ENCODE measurements at regions not wholly inside any gene's neighbourhood (a gene's known extent, or its start where the extent isn't known, plus 50 kb on each side); places are given as distances from the start of the nearest gene placed in this dataset.
"Not testable (repeated sequence)": the region's sequence is repeated elsewhere in the genome, so short reads cannot be mapped to it uniquely, and the experiment has no call there.

DNA sequence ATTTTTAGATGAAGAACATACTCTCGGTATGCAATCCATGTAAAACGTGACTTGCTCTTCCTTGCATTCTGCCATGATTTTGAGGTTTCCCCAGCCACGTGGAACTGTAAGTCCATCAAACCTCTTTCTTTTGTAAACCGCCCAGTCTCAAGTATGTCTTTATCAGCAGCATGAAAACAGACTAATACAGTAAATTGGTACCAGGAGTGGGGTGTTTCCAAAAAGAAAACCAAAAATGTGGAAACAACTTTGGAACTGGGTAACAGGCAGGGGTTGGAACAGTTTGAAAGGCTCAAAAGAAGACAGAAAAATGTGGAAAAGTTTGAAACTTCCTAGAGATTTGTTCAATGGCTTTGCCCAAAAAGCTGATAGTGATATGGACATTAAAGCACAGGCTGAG, 1957.9 kb downstream of the SUCLG1 start:
- no peak for DNase-seq (ENCODE audit: low read depth)

DNA sequence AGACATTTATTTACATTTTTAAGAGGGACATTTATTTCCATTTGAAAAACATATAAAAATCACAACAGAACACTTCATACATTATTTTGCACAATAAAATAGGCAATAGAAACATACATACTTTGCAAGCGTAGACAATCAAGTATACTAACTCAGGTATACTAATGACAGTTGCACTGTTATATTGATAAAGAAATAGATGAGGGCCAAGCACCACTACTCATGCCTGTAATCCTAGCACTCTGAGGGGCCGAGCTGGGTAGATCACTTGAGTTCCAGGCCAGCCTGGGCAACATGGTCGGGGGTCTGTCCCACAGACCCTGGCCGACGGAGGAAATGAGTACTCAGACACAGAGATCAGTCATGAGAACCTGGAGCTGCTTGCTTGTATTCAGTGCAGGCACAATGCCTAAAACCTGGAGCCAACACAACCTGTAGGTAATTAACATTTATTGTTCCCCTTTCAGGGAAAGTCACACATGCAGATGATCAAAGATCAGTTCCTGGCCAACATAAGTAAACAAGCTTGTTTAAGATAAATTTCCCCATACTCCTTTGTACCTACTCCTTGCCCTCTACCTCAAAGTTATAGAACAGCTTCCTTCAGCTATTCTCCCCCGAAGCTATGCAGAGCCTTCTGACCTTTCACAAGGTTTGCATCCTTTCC, 1960.2 kb downstream of the SUCLG1 start:
- DNase-seq (ENCODE audit: low read depth): no peak

DNA sequence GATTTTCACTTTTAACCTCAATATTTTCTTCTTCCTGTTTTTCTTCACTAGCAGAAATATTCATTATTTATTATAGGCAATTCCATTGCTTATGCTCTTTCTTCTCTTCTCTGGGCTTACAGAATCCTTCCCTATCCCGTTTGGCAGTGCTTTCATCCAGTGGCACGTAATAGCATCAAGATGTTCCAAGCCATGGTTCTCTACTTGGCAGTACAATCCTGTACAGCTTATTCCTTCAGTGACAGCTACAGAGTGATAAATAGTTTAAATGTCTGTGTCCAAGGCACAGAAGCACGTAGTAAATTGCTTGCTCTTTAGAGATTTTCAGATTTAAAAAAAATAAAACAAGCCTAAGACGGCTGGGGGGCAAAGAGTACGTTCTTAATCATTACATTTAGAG, 1964.3 kb downstream of the SUCLG1 start:
- DNase-seq (ENCODE audit: low read depth): no peak

DNA sequence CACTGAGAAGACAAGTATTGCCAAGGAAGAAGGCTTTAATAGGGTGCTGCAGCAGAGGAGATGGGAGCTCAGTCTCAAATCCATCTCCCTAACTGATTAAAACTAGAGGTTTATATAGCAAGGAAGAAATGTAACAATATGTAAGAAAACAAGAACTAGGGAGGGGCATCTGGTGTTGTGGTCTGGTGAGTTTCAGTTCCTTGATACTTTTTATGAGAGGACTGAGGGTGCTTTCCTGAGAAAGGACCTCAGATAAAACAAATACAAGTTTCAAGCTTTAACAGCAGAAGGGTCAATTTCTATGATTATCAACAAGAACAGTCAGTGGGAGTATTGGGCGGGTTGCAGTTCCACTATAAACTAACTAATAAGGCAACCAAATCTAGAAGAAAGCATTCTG, 1967.5 kb downstream of the SUCLG1 start:
- no peak for DNase-seq (ENCODE audit: low read depth)

DNA sequence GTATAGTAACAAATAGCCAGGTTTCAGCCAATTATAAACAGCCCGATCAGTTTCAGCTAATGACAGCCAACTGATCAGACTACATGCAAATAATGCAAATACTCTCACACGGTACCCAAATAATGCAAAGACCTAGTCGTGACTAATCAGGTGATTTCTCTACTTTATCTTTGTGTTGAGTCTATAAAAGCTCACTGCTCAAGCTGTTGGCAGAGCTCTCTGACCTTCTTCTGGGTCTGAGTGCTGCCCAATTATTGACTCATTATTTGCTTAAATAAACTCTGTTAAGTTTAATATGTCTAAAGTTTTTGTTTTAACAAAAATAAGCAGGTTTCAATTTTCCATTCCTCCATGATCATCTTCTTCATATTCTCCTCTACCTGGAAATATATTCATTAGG, 1971.7 kb downstream of the SUCLG1 start:
- no peak for DNase-seq (ENCODE audit: low read depth)

DNA sequence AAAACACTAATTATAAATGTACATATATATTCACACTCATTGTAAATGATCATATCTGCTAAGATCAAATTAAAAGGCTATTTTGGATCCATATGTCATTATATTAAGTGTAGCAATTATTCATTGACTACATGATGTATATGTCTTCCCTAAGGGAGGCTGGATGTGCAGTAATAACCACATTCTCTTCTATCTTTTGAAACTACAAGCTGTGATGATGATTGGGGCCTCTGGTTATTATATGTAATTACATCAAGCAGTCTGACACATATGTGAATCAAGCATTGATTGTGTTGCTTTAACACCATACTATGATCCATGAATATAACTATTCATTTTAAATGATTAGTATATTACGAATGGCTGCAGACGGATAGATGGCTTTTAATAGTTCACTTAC, 1973.4 kb downstream of the SUCLG1 start:
- DNase-seq (ENCODE audit: low read depth): no peak

DNA sequence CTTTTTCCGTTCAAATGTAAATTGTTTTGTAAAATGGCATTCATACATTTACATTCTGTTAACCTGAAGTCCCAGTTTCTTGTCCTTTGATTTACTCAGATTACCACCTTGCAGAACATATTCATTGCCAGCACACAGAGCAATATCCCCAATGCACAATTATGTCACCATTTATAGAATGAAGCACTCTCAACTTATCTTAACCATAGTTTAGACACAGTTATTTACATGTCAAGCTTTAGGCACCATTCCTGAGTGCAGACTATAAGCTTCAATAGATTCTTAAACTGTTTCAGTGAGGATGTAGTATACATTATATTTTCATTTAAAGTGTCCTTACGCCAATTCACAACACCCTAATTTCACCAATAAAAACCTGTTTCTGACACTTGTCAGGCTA, 1977.9 kb downstream of the SUCLG1 start:
- no peak for DNase-seq (ENCODE audit: low read depth)

DNA sequence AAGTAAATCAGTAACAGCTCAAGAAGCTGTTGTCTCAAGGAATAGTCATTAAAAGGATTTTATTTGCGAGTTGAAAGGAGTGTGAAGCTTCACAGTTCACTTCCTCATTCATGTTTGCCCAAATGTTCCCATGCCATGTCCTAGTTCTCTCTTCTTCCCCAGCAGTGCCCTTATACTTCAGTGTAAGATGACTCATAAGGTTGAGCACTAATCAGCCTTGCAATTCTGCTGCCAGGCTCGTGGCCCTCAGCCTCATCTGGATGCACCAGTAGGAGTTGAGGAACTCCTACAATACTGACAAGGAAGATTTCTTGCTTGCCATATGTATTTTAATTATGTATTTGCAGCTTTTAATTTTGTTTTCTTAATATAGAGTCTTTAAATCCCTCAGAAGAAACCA, 1980.4 kb downstream of the SUCLG1 start:
- DNase-seq (ENCODE audit: low read depth): no peak

DNA sequence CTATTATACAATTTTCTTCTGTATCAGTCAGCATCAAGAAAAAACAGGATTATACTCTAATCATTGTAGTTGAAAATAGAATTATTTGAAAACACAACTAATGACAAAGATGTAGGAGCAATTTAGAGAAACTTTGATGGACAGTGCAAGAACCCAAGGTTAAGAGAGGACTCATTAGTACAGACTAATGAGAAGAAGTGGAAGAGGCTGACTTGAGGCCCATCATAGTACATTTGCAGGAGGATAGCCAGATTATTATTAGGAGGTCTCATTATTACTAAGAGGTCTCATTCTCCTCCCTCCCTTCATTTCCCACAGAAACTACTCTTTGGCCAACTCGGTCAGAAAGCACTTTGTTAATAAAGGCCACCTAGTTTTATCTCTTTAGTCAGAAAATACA, 1983.0 kb downstream of the SUCLG1 start:
- no peak for DNase-seq (ENCODE audit: low read depth)

DNA sequence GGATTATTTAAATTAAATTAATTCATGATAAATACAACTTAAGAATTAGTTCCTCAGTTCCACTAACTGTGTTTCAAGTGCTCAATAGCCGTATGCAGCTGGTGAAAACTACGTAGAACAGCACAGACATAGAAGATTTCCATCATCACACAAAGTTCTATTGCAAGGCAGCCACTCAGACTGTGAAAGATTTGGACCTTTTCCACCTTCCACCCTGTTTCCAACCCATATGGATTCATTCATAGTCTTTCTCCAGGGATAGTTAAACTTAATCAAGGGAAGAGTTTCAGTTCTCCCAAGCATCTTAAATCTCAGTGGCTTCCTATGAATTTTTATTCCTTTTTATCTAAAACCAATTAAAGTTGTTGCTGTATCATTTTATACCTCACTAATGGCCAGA, 2030.8 kb downstream of the SUCLG1 start:
- no peak for DNase-seq (ENCODE audit: low read depth)

DNA sequence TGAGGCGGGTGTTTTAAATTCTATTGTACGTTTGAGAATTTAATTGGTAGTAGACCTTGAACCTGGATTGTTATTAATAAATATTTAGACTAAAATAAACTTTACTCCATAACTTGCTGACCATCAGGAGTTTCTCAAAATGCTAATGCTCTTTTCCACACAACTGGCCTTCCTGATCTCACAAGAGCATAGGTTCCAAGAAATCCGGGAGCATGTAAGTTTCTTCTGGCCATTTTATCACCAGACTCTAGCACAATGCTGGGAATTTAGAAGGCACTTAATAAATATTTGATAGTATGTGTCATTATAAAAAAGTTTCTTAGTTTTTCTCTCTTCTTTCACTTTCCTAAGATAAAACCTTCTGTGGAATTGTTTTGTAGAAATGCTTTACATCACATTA, 2047.1 kb downstream of the SUCLG1 start:
- no peak for DNase-seq (ENCODE audit: low read depth)

DNA sequence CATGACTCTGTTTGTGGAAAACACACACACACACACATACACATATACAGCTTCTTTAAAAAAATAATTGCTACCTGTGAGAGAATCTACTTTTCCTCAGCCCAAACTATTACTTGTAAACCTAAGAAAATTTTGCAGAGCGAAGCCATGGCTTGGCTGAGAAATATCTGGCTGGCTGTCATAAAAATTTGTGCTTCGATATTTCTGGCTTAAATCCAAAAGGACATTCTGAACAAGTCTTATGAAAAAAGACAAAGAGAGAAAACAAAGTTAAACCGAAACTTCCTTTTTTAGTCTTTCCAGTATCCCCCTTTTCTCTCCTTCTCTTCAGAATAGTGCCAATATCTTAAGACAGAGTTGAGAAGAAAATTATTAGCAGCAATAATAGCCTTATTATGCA, 2048.0 kb downstream of the SUCLG1 start:
- DNase-seq (ENCODE audit: low read depth): no peak

DNA sequence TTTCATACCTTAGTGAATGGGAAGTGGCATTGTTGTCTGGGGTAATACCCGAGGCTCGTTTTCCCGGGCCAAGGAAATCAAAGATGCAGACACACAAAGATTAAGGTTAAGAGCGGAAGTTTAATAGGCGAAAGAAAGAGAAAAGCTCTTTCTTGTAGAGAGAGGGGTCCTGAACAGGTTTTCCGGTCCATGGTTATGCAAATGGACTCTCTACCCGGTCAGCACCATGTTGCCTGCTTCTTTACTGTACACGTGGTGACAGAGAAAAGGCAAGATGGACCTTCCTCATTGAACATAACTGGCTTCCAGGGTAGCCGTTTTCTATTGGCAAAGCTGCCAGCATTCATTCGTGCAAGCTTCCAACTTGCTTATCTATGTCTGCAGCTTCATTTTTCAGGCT, 2063.5 kb downstream of the SUCLG1 start:
- no peak for DNase-seq (ENCODE audit: low read depth)

DNA sequence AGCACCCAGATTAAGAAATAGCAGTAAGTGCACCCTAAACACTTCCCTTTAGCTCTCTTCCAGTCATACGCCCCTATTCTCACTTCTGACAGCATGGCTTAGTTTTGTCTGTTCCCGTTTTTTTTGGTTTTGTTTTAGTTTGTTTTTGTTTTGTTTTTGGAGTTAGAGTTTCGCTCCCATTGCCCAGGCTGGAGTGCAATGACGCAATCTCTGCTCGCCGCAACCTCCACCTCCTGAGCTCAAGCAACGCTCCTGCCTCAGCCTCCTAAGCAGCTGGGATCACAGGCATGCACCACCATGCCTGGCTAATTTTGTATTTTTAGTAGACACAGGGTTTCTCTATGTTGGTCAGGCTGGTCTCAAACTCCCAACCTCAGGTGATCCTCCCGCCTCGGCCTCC, 2067.7 kb downstream of the SUCLG1 start:
- no peak for DNase-seq (ENCODE audit: low read depth)

DNA sequence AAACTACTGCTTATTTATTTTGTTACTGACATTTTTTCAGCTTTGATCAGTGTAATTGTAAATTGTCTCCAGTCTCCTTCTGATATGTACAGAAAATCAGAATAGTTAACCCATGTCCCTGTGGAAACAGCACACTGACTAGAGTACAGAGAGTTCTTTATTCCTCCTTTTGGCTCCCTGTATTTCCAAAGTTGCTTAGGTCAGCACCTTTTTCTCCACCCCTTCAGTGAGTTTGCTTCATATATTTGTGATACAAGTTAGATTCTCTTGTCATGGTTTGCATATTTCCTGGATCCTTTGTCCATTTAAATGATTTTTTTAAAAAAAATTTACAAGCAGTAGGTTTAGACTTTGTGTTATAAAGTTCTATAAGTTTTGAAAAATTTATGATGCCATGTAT, 2051.1 kb upstream of the LRRTM1 start:
- DNase-seq (ENCODE audit: low read depth): no peak

DNA sequence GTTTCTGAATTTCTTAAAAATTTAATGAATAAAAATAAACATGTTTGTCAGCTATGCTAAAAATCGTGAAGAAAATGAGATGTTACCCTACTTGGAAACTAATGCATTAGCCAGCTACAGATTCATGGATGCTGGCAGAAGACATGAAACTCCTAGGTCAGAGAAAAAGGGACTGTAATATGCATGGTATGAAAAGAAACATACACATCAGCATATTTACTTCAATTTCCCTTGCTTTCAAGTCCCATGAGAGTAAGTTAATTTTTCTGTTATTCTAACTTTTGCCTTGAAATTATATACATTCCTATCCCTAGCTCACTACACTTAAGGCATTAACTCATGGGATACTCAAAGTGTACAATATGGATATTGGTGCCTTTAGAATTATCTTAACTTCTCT, 2041.4 kb upstream of the LRRTM1 start:
- no peak for DNase-seq (ENCODE audit: low read depth)

DNA sequence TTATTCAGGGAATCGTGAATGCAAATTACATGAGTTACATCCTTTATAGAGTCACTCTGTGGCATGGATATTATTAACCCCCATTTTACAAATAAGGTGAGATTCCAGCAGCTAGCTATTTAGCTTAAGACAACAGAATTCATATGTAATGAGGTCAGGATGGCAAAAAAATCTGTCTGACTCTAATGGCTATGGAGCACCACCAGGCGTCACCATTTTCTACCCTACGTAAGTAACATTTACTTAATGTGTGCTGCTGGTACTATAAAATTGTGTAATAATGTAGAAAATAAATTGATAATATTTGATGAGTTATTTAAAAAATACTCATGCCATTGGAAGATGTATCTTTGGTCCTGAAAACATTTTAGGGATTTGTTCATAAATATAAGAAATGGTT, 2040.1 kb upstream of the LRRTM1 start:
- DNase-seq (ENCODE audit: low read depth): no peak

DNA sequence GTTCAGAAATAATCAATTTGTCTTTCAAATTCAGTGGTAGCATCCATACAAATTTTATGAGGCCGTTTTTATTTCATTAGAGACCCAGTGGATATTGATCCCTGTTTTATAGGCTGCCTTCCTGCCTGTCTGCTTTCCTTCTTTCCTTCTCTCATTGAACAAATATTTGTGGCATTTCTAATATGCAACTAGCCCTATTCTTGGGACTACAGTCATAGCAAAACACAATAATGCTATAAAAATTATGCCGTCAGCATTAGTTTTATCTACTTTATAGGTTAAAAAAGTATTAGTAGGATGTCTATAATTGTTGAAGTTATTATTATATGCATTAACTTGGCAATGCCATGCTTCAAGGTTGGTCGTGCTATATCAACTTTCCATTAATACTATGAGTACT, 2037.8 kb upstream of the LRRTM1 start:
- DNase-seq (ENCODE audit: low read depth): no peak

DNA sequence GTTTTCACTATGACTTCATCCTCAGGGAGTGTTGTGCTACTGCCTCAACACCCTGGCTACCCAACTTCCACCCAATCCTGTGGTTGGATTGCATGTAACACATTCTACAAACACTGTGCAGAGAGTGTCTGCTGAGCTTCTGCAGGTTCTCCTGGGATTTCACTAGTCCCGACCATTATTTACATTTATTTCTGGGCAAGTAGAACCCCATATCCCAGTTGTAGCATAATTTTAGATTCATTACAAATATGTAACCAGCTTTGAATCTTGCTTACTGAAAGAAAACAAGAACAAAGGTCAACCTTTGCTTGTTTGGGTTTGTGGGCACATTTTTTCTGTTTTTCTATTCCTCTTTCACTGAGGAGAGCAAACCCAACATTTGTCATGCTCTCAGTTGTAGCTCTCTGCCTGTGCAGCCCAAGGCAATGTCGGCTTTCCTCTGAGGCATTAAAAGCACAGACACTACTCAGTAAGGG, 2036.1 kb upstream of the LRRTM1 start:
- DNase-seq (ENCODE audit: low read depth): no peak

DNA sequence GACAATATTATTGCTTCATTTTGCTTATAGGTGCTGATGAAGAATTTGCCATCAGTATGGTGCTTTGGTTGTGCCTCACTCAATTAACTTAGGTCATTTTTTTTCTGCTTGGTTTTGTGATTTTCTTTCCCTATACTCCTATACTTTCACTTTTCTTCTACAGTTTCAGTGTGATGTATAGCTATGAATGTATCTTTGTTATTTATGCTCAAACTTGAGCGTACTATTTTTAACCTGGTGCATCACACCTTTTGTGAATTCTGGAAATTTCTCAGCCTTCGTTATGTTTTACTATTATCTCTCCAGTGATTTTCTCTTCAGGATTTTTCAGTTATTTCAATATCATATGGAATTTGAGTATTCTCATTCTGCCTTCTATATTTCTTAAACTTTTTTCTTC, 2035.3 kb upstream of the LRRTM1 start:
- DNase-seq (ENCODE audit: low read depth): no peak

DNA sequence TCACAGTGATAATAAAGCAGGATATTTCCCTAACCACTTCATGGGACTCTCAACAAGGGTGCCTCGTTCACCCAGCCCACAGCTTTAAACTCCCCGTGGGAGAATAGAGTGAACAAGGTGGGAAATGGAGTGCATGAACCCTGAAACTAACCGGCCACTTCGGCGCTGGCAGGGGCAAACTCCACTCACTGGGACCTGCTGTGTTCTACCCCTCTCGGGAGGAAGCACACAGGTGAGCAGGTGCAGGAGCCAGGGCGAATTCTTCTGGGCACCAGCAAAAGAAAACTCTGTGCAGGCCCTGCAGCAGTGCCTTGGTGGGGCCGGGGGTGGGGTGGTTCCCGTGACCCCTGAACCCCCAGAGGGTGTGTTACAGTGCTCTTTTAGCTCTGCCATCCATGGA, 2029.1 kb upstream of the LRRTM1 start:
- no peak for DNase-seq (ENCODE audit: low read depth)

DNA sequence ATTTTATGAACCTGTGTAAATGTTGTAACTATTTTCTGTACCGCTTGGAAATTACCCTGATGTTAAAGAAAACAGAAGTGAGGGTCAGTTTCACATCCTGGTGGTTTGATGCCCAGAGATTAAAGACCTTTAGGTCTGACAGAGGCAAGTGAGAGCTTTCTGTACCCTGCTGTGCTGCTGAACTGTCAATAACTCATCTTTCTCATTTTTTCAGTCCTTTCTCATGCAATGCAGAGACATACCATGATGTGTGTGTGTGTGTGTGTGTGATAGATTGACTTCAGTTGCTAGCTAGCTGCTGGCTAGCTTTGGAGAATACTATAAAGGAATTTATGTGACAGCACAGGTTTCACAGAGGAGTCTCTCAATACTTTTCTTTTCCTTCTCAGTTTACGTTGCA, 2025.6 kb upstream of the LRRTM1 start:
- DNase-seq (ENCODE audit: low read depth): no peak

DNA sequence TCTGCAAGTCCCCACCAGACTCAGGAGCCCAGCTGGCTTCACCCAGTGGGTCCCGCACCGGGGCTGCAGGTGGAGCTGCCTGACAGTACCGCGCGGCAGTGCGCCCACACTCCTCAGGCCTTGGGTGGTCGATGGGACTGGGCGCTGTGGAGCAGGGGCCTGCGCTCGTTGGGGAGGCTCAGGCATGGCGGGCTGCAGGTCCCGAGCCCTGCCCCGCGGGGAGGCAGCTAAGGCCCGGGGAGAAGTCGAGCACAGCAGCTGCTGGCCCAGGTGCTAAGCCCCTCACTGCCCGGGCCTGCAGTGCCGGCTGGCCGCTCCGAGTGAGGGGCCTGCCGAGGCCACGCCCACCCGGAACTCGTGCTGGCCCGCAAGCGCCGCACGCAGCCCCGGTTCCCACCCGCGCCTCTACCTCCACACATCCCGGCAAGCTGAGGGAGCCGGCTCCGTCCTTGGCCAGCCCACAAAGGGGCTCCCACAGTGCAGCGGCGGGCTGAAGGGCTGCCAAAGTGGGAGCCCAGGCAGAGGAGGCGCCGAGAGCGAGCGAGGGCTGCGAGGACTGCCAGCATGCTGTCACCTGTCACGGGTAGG, 2021.7 kb upstream of the LRRTM1 start:
- not testable (repeated sequence) for DNase-seq (ENCODE audit: low read depth)

DNA sequence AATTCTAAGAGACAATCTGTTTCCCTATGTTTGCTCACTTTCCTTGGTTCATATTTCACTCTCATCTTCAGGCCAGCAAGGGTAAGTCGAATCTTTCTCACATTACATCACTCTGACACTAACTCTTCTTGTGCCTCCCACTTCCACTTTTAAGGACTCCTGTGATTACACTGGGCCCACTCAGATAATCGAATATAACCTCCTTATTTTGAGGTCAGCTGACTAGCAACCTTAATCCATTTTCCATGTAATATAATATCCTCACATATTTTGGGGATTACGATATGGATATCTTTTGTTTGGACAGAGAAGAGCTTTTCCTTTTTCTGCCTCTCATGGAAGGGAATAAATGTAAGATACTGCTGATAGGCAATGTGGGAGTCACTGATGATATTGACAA, 2015.7 kb upstream of the LRRTM1 start:
- DNase-seq (ENCODE audit: low read depth): no peak

Measured in stimulated activated CD8-positive, alpha-beta memory T cell treated with anti-CD3 and anti-CD28 coated beads, Interleukin-15, amount 100 ng/mL, for 1 hour (primary cell).